ENCODE measurements at regions not wholly inside any gene's neighbourhood (a gene's known extent, or its start where the extent isn't known, plus 50 kb on each side); places are given as distances from the start of the nearest gene placed in this dataset.

DNA sequence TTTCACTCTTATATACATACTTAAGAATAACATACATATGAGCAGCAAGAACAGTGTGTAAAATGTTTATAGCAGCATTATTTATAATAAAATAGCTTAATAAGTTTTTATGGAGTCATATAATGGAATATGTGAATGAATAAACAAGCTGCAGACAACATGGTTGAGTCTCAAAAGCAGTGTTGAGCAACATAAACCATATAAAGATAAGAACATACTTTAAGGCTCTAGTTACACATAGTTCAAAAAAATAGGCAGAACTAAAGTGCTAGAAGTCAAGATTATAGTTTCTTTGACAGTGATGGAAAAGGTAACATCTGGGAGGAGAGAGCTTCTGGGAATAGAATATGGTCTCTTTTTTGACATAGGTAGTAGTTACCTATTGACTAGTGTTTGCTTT is 53.7 kb upstream of the ADAMTS19 start:
- TF ChIP-seq, protein P1, sequence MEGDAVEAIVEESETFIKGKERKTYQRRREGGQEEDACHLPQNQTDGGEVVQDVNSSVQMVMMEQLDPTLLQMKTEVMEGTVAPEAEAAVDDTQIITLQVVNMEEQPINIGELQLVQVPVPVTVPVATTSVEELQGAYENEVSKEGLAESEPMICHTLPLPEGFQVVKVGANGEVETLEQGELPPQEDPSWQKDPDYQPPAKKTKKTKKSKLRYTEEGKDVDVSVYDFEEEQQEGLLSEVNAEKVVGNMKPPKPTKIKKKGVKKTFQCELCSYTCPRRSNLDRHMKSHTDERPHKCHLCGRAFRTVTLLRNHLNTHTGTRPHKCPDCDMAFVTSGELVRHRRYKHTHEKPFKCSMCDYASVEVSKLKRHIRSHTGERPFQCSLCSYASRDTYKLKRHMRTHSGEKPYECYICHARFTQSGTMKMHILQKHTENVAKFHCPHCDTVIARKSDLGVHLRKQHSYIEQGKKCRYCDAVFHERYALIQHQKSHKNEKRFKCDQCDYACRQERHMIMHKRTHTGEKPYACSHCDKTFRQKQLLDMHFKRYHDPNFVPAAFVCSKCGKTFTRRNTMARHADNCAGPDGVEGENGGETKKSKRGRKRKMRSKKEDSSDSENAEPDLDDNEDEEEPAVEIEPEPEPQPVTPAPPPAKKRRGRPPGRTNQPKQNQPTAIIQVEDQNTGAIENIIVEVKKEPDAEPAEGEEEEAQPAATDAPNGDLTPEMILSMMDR (IDR thresholded peaks at IDR 0.05; ENCODE audit: control insufficient read depth, extremely low read depth, insufficient read depth): no peak
- H3K4me3 ChIP-seq (ENCODE audit: low read depth, low read length): no peak overlapping the region
- DNase-seq (ENCODE audit: low read depth): no peak

Data from LNCaP clone FGC (cell line).